GM23338 (cell line): ENCODE measurements at regions not wholly inside any gene's neighbourhood (a gene's known extent, or its start where the extent isn't known, plus 50 kb on each side); places are given as distances from the start of the nearest gene placed in this dataset.

Experiments
- ATAC-seq: fragments of 200-7000 bp; cut with Tn5 transposase; 3 replicates; pipeline ENCODE4 v1.9.1; 2020
- DNase-seq: peaks from one replicate; pipeline ENCODE4 v3.0.0-alpha.2; 2015; ENCODE audit warnings: low spot score
- H2AFZ ChIP-seq: fragments of 200-600 bp; sonication (generic); 2 replicates; pipeline ENCODE4 v1.8.0; 2016; ENCODE audit warnings: antibody characterized with exemption, mild to moderate bottlenecking, moderate library complexity
- H3F3A ChIP-seq: fragments of 200-600 bp; sonication (generic); replicated peaks from 2 replicates; pipeline ENCODE4 v1.8.0; 2017; ENCODE audit warnings: antibody characterized with exemption, mixed run types, low read depth
- H3K27ac ChIP-seq: fragments of 200-600 bp; sonication (generic); 2 replicates; pipeline ENCODE4 v1.6.1; 2016; ENCODE audit warnings: low read depth
- H3K27me3 ChIP-seq: fragments of 200-600 bp; sonication (generic); 2 replicates; pipeline ENCODE4 v1.8.0; 2016; ENCODE audit warnings: mild to moderate bottlenecking, mixed run types, moderate library complexity; ENCODE audit not compliant: insufficient read depth
- H3K36me3 ChIP-seq: fragments of 200-600 bp; sonication (generic); 2 replicates; pipeline ENCODE4 v1.8.0; 2016; ENCODE audit warnings: mild to moderate bottlenecking; ENCODE audit not compliant: insufficient read depth
- H3K4me1 ChIP-seq: fragments of 200-600 bp; sonication (generic); 2 replicates; pipeline ENCODE4 v1.8.0; 2016; ENCODE audit warnings: mild to moderate bottlenecking, moderate library complexity; ENCODE audit not compliant: insufficient read depth
- H3K4me2 ChIP-seq: fragments of 200-600 bp; sonication (generic); 2 replicates; pipeline ENCODE4 v1.7.1; 2017; ENCODE audit warnings: mixed run types
- H3K4me3 ChIP-seq: fragments of 200-600 bp; sonication (generic); 2 replicates; pipeline ENCODE4 v1.6.1; 2016; ENCODE audit warnings: mixed run types
- H3K79me2 ChIP-seq: fragments of 200-600 bp; sonication (generic); replicated peaks from 2 replicates; pipeline ENCODE4 v1.8.0; 2017; ENCODE audit warnings: mild to moderate bottlenecking; ENCODE audit not compliant: insufficient read depth
- H3K9me2 ChIP-seq: fragments of 200-600 bp; sonication (generic); 2 replicates; pipeline ENCODE4 v1.8.0; 2017; ENCODE audit not compliant: insufficient read depth
- H4K20me1 ChIP-seq: fragments of 200-600 bp; sonication (generic); replicated peaks from 2 replicates; pipeline ENCODE4 v1.8.0; 2017; ENCODE audit warnings: mild to moderate bottlenecking; ENCODE audit not compliant: insufficient read depth
- H3K27ac Mint-ChIP-seq: 2 replicates; pipeline ENCODE4 v1.8.0; 2020; ENCODE audit warnings: inconsistent platforms, mild to moderate bottlenecking, moderate library complexity, mixed read lengths
- H3K27me3 Mint-ChIP-seq: 3 replicates; pipeline ENCODE4 v1.8.0; 2022; ENCODE audit warnings: low read depth, mild to moderate bottlenecking, moderate library complexity, mixed read lengths, inconsistent platforms; ENCODE audit not compliant: insufficient read depth, poor library complexity
- H3K36me3 Mint-ChIP-seq: 3 replicates; pipeline ENCODE4 v1.8.0; 2021; ENCODE audit warnings: low read depth, mild to moderate bottlenecking, inconsistent platforms, moderate library complexity, mixed read lengths
- H3K4me1 Mint-ChIP-seq: 3 replicates; pipeline ENCODE4 v1.8.0; 2020; ENCODE audit warnings: mild to moderate bottlenecking, inconsistent platforms, mixed read lengths
- H3K4me3 Mint-ChIP-seq: 3 replicates; pipeline ENCODE4 v1.8.0; 2021; ENCODE audit warnings: moderate library complexity, mild to moderate bottlenecking, inconsistent platforms, mixed read lengths
- H3K9me3 Mint-ChIP-seq: 3 replicates; pipeline ENCODE4 v1.8.0; 2020; ENCODE audit warnings: moderate library complexity, mild to moderate bottlenecking, inconsistent platforms, mixed read lengths
- CREB1 ChIP-seq: fragments of 250-450 bp; sonication (Bioruptor Pico); IDR thresholded peaks from 2 replicates; pipeline ENCODE4 v1.5.0; 2020; ENCODE audit warnings: low read depth, mild to moderate bottlenecking, moderate library complexity
- CTCF ChIP-seq, 2 experiments: fragments of 200-600 bp in 1 of 2; sonication (generic) in 1 of 2; conservative IDR thresholded peaks; 2 replicates each; pipeline versions ENCODE4 v1.5.1 to v1.6.1; 2016 to 2017; ENCODE audit warnings: antibody characterized with exemption in 2 of 2, low read depth in 2 of 2, mild to moderate bottlenecking in 2 of 2, moderate library complexity in 1 of 2
- REST ChIP-seq: IDR thresholded peaks from one replicate; pipeline ENCODE4 v1.6.1; 2018; ENCODE audit warnings: antibody characterized with exemption; ENCODE audit not compliant: unreplicated experiment
- ZNF114 ChIP-seq: fragments of 250-450 bp; sonication (Bioruptor Pico); IDR thresholded peaks from 2 replicates; pipeline ENCODE4 v1.5.0; 2020; ENCODE audit warnings: mild to moderate bottlenecking, moderate library complexity
- ZNF462 ChIP-seq: fragments of 250-450 bp; sonication (Bioruptor Pico); IDR thresholded peaks from 2 replicates; pipeline ENCODE4 v1.5.0; 2020; ENCODE audit warnings: mild to moderate bottlenecking, moderate library complexity

- TF ChIP-seq ZNF462 (no peak), REST (no peak)
Observed at GRCh38 chr11:112773264-112773663, 188.0 kb upstream of the NCAM1 start (continued).

- H3K9me2 ChIP-seq, result no peaks in the 10 kb centered on the region; the same call in 1 of the 2 replicates
- no peak overlapping the region for H3K4me3 ChIP-seq
- H2AFZ ChIP-seq, result no peak overlapping the region
- no peak overlapping the region for H3K27ac Mint-ChIP-seq
- H3K4me1 Mint-ChIP-seq, result 0 out of 3 replicates have a peak, but pooled peaks cover 2% of the 10 kb centered on the region
- no peak overlapping the region for H3K4me3 Mint-ChIP-seq
- H3K4me1 ChIP-seq, result no peaks in the 10 kb centered on the region
- no peak overlapping the region for H3K27ac ChIP-seq
- no peaks in the 10 kb centered on the region for H3K36me3 ChIP-seq
- DNase-seq, result no peak
- no peaks in the 10 kb centered on the region for H3K27me3 ChIP-seq
- ATAC-seq, result no peak
- H3F3A ChIP-seq, result no peaks in the 10 kb centered on the region
- no peaks in the 10 kb centered on the region for H3K79me2 ChIP-seq
- no peaks in the 10 kb centered on the region for H3K36me3 Mint-ChIP-seq
- H3K27me3 Mint-ChIP-seq, result peaks cover 7% of the 10 kb centered on the region
- H3K9me3 Mint-ChIP-seq, result no peaks in the 10 kb centered on the region; the same call in 2 of the 3 replicates
- no peak overlapping the region for H3K4me2 ChIP-seq
- no peaks in the 10 kb centered on the region for H4K20me1 ChIP-seq
- TF ChIP-seq CREB1 (no peak), CTCF (conservative IDR thresholded peaks at IDR 0.05; ENCODE audit: low read depth in 2 of 2) (no peak), ZNF114 (CRISPR knock-in tag) (no peak), REST (no peak)
Observed at GRCh38 chr11:112776834-112777233, 184.4 kb upstream of the NCAM1 start.
